ENCODE measurements at regions not wholly inside any gene's neighbourhood (a gene's known extent, or its start where the extent isn't known, plus 50 kb on each side); places are given as distances from the start of the nearest gene placed in this dataset.

DNA sequence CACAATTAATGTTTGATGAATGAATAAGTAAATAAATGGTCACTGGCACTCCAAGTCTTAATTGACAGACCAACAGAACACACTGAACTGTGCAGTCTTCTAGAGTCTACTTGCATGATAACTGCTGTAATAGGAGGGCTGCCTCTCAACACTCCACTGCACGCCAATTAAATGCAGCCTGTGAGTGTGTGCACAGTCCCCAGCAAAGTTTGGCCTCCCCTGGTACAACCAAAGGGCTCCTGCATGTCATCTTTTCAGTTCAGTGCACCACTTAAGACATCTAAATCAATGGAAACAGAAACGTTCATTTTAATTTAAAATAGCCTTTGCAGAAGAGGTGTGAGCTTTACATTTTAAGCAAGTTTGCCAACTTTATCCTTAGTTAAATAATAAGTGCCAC is 121.7 kb upstream of the USP15 start:
- TF ChIP-seq, protein P1, sequence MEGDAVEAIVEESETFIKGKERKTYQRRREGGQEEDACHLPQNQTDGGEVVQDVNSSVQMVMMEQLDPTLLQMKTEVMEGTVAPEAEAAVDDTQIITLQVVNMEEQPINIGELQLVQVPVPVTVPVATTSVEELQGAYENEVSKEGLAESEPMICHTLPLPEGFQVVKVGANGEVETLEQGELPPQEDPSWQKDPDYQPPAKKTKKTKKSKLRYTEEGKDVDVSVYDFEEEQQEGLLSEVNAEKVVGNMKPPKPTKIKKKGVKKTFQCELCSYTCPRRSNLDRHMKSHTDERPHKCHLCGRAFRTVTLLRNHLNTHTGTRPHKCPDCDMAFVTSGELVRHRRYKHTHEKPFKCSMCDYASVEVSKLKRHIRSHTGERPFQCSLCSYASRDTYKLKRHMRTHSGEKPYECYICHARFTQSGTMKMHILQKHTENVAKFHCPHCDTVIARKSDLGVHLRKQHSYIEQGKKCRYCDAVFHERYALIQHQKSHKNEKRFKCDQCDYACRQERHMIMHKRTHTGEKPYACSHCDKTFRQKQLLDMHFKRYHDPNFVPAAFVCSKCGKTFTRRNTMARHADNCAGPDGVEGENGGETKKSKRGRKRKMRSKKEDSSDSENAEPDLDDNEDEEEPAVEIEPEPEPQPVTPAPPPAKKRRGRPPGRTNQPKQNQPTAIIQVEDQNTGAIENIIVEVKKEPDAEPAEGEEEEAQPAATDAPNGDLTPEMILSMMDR (IDR thresholded peaks at IDR 0.05) = no peak
- TF ChIP-seq, protein P2, sequence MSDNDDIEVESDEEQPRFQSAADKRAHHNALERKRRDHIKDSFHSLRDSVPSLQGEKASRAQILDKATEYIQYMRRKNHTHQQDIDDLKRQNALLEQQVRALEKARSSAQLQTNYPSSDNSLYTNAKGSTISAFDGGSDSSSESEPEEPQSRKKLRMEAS (CRISPR knock-in tag; IDR thresholded peaks at IDR 0.05) = no peak
- TF ChIP-seq ELF4 (CRISPR knock-in tag; IDR thresholded peaks at IDR 0.05; ENCODE audit: low read depth) (no peak), ZNF317 (CRISPR knock-in tag; IDR thresholded peaks at IDR 0.05; ENCODE audit: borderline replicate concordance, low read depth) (no peak), RORB (CRISPR knock-in tag; IDR thresholded peaks at IDR 0.05) (no peak), IRF2 (CRISPR knock-in tag; IDR thresholded peaks at IDR 0.05; ENCODE audit: borderline replicate concordance, low read depth) (no peak), ZNF138 (CRISPR knock-in tag; conservative IDR thresholded peaks at IDR 0.05) (no peak)
